ENCODE measurements at regions not wholly inside any gene's neighbourhood (a gene's known extent, or its start where the extent isn't known, plus 50 kb on each side); places are given as distances from the start of the nearest gene placed in this dataset.
A peak's percentile ranks its signal among the peaks of the same experiment; 100 is the strongest.

DNA sequence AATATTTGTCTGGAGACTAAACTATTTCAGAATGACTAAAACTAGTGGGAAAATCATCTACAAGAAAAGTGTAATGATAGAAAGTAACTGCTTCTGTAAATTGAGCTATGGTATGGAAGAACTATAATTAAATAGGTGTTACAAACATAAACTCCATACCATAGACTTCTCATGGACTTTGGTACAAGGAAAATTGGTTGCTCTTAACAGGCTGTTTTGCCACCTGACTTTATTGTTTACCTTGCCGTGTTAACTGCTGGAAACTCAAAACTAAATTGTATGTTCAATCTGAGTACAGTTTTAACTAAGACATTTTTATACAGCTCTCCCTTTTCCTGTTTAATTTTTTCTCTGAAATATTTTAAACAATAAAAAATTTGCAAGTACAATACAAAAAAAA lies 261.8 kb upstream of the POU3F2 start:
- DNase-seq = no peak

DNA sequence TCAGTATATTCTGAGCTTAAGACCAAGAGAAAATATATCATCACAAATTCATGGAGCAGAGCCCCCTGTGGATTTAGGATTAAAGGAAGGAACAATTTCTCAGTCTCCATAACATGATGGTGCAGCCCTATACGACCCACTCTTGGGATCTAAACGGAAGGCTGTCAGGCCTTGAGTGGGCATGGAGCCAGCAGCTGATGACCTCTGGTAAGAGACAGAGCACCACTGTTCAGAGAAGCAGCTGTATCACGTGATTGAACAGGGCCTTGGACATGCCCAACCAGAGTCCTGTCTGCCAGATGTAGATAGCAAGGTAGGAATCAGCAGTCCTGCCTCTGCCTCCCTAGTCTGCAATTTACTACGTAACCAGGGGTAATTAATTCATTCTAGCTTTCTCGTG lies 259.4 kb upstream of the POU3F2 start:
- DNase-seq = peak; percentile 25

DNA sequence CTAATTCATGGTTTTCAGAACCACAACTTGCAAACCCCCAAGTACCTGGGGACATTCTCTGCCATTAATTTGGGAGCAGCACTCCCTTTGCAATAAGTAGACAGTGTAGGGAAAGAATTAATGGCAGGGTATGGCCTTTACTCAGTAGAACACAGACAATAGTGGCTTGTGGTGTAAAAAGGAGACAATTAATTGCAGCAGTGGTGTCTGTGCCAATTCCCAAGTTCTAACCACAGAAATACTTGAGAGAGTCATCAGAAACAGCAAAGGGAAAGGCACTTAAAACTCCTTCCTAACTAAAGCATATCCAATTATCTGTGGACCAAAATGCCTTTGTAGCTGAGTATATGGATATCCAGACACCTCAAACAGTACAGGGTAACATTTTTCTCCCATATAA lies 257.6 kb upstream of the POU3F2 start:
- DNase-seq = peak; percentile 45

DNA sequence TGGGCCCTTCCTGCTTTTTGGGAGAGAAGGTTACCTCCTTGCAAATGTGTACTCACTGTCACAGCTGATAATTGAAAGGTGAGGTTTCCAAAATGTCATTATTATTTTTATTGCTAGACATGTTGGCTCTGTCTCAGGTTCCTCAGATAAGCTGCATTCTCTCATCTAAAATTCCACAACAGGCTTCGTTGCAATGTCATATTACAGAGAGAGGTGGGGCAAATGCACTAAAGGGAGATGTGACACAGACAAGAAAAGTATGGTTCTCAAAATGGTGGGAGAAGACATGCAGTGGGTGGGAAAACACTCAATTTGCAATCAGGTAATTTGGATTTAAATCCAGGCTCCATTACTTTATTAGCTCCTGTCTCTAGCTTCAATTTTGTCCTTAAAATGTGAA lies 256.4 kb upstream of the POU3F2 start:
- peak; percentile 57 for DNase-seq

DNA sequence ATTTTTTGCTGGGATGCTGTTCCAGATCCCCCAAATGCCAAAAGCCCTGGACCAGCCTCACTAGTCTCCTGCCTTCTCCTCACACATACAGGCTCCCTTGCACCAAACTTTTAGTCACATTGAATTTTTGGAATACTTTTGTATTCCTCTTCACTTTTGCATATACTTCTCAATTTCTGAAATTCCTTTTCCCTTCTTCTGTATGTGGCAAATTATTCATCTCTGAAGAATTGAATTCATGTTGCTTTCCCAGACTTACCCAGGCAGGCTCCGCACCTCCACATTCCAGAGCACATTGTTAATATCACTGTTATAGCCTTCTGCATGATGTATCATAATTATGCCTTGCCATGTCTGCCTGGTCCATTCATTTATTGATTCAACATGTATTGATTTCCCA lies 255.3 kb upstream of the POU3F2 start:
- peak; percentile 84 for DNase-seq

DNA sequence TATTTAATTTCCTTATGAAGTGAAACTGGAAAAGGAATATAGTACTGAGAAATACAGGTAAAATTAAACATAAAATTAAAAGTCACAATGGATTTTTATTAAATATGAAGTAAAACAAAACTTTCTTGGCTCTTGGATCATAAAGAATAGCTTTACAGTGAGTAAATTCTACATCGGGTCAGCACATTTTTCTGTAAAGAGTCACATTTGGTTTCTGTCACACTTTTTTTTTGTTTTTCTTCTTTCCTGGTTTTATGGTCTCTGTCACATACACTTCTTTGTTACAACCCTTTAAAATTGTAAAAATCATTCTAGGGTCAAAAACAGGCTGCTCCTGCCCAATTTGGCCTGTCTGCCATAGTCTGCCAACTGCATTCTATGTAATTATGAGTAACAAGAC lies 254.4 kb upstream of the POU3F2 start:
- DNase-seq = peak; percentile 74

DNA sequence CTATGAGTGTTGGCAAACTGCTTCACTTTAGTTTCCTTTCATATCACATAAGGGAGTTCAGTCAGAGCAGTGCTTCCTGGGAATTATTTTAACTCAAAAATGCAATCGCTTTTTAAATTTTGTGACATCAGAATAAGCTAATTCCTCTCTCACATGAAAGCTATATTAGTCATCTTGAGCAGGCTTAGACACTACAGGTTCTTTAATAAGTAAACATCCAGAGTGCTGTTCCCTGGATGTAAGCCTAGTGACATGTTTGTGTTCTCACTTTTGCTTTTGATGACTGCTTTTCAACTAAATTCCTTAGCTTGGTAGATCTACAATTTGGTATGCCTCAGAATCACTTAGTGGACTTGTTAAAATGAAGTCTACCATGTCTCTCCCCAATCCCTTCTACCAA lies 252.7 kb upstream of the POU3F2 start:
- peak; percentile 67 for DNase-seq

DNA sequence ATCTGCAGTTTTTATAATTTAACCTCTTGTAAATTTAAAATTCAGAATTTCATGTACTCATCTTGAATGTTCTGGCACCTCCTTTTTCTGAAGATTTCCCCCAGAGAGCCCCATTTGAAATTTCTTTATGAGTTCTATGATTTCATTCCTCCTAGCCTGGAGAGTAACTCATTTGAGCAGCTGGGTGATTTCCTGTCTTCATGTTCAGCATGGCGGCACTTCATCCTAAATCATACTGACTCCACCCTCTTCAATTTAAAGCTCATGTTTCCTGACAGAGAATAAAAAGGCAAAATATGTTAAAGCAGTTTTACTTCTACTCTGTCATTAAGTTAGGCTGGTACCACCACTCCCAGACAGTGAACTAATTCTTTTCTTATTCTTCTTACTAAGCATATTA lies 250.9 kb upstream of the POU3F2 start:
- DNase-seq = no peak

DNA sequence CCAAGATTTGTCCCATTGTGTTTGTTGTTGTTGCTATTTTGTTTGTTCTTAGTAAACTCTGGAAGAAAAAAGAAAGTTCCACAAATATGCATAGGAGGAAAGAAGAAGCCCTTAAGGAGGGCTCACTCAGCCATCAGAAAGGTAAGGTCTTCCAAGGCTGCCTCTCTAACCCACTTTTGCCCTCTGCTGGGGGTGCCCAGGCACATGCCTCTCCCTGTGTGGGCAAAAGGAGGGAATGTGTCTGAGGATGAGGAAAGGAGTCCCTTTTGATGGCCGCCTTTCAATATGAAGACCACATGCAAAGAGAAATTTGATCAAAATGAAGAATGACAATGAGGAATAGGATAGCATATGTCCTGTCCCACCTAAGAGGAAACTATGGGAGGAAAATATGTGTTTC lies 248.2 kb upstream of the POU3F2 start:
- DNase-seq = no peak

DNA sequence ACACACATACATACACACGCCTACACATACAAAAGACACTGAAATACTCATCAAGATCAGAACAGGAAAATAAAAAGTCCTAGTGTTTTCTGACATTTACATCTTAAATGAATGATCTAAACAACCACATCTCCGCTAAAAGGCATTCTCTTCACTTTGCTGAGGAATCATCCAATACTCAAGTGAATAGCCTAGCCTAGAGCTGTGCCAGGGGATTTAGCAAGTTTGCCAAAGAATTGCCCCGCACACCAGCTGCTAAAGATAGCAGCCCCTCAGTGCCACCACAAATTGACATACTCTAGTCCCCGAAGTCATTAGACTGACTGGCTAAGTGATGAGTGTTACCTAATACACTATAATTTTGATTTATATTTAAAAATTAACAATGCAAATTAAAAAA lies 246.8 kb upstream of the POU3F2 start:
- no peak for DNase-seq

DNA sequence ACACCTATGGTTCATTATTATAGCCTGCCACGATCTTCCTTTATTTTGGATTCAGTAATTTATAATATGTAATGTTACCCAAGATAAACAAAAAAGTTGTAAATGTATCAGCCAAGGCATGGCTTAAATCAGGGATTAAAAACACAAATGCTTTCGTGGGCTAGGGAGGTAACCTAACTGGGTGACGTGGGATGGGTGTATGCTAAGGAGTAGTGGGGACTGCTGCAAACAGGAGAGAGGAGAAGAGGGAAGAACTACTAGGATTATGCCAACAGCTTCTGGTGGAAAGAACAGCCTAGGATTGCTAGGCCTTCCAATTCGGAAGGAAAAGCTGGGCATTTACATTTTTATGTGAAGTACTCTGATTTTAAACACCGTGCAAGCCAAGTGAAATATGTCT lies 244.8 kb upstream of the POU3F2 start:
- DNase-seq = no peak

DNA sequence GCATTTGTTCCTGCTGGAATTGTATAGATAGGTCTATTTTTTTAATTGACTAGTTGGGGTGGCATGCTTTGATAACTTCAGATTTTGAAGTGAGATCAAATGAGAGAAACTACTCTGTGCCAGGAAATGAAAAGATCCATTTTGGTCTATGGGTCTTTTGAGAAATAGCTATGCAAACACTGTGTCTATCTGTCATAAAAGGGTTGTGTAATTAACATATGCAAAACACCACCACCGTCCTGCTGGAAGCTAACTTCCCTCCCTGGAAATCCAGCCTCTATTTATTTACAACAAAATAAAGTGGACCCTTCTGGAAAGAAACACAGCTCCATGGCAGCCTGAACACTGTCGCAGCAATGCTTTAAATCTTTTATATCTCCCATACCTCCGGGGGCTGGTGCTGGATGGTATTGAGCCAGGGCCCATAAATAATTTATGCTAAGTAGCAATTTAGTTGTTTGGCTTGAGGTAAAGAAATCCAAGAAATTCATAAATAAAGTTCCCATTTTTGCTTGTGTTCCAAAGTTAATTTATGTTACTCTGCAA lies 244.2 kb upstream of the POU3F2 start:
- DNase-seq = no peak

DNA sequence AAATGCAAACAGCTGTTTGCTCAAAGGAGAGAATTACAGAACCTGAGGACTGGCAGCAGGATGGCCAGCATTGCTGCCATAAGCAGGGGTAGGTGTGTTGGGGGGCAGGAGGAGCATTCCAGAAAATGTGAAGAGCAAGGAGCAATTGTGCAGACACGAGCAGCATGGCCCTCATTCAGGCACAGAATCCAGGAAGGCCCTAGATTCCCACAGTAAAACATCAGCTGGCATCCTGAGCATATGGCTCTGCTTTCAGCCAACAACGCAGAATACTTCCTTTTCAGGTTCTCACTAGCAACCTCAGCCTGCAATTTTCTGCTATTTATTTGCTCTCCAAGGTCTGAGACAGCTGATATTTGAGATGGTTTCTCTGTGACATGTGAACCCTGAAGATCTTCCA lies 243.4 kb upstream of the POU3F2 start:
- no peak for DNase-seq

DNA sequence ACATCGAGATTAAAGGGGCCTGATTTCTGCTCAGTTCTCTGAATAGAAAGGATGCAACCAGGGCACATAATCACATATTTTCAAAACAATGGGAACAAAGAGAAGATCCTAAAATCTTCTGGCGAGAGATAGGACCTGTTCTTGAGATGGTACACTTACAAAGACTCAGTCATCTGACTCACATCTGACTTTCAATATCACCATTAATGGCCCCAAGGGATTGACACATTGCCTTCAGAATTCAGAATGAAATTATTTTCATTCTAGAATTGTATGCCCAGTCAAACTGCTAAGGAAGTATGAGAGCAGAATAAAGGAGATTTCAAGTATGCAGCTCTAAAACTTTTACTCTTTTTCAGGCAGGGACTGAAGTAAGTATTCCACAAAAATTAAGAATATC lies 240.7 kb upstream of the POU3F2 start:
- DNase-seq = no peak

DNA sequence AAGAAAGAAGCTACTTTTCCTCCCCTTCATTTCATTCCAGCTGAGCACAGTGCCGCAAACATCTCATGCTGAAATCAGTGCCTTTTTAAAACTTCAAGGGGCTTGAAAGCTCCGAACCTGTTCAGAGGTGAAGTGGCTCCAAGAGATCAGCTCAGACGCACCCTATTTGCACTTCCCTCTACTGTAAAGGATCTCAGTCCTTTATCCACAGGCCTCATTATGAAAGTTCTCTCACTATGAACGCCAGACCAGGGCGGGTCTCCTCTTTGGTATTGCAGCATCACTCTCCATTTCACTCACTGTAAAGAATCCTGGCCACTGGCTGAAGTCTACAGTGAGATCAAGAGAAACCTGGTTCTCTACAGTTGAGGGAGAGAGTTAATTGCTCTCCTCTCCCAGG lies 232.7 kb upstream of the POU3F2 start:
- no peak for DNase-seq

DNA sequence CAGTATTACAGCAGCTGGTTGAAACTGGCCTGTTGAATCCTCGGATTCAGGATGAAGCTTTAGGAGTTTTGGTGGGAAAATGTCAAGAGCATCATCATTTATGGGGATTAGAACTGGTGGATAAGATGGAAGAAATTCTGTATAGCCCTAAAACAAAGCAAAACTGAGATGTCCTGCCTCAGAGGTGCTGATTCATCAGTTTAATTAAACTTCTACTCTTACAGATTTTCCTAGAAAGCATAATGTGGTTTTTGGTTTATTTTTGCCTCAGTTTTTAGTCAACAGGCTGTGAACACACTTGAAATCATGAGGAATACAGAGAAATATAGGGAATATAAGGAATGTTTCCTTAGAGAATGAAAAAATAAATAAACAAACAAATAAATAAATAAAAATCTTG lies 228.7 kb upstream of the POU3F2 start:
- DNase-seq = no peak

DNA sequence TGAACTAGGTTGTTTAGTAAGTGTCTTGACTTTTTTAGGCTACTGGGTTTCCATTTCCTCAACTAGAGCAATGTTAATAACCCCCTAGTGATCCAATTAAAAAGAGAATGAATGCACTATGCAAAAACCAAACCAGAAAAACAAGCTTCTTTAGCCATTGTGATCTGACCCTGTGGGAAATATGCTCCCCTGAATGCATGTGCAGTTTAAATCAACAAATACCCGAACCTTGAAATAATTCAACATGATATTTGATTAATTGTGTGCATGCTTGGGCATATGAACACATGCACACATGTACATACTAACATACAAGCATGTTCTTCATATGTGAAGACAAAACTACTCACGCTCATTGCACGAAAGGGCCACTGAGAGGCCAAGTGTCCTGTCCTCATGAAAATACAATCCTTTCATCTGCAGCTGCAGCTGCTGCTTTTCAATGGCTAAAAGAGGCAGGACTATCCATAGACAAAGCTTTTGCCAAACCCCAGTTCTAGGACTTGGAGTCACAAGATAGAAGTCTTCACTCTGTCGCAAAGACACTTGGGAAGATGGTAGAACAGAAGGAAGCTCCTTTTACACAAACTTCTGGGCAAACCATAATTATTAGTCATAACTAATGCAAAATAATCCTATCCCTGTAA lies 207.1 kb upstream of the POU3F2 start:
- no peak for DNase-seq

DNA sequence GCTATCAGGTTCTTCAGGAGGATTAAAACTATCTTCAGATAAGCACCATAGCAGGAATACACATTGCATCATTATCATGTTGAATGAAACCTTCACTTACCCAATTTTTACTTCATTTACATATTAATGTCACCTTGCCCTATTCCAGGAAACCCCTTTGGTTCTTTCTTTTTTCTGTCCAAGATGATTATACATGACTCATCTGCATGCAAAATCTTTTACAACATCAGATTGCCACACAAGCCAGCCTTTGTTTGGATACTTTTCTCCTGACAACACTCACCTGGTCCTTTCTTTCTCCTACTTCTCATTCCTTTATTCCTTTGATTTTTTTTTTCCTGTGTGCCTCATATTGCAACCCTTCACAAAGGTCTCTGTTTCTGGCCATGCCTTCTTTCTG lies 200.5 kb upstream of the POU3F2 start:
- DNase-seq = no peak

DNA sequence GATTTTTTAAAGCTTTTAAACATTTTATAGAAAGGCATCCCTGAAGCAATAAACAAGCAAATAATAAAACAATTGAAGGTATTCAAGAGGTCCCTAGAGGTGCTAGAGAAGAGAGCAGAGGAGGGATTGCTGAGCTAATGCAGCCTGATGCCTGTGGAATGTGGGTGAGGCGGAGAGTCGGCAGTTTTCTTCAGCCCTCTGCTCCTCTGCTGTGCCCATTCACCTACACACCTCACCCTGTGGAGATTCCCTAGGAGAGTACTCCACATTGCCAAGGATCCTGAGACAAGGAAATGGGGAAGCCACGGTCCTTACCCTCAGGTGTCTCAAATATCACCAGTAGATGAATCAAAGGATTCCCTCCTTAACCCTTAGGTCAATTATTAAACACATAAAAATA lies 199.8 kb upstream of the POU3F2 start:
- DNase-seq = no peak

DNA sequence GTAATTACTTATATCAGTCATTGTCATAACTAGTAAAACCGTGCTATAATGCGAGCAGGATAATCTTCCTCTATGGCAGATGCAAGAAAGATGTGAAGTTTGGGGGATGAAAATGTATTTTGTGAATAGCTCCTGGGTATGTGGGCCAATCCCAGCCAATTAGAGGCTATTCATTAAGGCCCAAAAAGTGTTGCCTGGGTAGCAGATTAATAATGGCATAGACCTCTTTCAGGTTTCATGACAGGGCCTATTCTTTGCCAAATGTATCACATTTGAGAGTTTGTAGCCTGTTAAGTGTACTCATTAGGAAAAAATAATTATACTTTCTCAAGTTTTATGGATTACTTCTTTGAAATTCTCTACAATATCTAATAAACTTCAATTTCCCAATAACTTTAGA lies 199.2 kb upstream of the POU3F2 start:
- no peak for DNase-seq

DNA sequence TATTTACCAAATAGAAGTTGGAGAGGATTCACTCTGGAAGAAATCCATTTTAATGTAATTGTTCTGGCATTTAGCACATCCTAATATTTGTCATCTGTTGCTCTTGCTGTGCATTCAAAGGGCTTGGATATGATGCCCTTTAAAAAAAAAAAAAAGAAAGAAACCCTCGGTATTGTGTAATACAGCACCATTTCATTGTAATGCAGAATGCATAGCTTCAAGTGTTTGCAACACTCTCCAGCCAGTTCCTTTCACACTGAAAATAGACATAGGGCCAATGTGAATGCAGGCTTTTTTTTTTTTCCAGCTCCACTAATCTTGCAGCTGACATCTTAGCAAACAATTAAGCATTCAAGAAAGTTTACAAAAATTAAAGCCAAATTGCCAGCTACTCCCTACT lies 197.4 kb upstream of the POU3F2 start:
- no peak for DNase-seq

DNA sequence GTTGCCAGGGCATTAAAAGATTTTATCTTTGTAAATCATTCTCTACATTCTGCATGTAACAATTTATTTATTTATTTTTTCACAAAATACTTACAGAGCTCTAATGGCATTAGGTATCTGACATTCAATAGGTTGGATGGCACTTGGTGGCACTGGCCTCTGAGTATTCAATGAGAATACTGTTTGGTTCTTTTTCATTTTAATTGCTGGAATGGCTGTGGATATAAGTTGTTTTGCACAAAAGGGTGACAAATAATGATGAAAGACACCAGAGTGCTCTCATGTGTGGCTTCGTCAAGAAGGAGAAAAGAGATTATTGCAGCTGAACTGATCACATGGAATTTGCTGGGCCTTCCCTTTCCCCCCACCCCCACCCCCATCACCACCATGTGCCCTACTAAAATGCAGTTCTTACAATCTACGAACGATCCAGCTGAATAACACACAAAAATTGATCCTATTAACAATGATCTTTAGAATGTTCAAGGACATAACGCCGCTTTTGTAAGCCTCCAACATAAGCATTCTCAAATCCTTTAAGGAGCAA lies 195.2 kb upstream of the POU3F2 start:
- no peak for DNase-seq

DNA sequence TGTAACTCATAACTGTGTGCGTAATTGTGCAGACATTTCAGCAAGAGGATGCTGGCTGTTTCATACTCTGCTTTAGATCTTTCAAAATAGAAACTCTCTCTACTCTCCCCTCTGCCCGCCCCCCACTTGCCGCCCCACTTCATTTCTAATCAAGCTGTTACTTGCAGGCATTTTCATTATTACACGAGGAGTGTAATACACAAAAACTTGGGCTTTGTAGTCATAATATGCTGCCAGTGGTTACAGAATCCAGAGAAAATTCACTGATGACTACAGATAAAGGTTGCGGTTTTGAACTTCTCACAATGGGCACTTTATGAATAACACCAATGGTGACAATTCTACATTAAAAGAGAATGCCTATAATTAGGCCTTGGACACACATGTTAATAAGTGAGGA lies 194.0 kb upstream of the POU3F2 start:
- DNase-seq = no peak

DNA sequence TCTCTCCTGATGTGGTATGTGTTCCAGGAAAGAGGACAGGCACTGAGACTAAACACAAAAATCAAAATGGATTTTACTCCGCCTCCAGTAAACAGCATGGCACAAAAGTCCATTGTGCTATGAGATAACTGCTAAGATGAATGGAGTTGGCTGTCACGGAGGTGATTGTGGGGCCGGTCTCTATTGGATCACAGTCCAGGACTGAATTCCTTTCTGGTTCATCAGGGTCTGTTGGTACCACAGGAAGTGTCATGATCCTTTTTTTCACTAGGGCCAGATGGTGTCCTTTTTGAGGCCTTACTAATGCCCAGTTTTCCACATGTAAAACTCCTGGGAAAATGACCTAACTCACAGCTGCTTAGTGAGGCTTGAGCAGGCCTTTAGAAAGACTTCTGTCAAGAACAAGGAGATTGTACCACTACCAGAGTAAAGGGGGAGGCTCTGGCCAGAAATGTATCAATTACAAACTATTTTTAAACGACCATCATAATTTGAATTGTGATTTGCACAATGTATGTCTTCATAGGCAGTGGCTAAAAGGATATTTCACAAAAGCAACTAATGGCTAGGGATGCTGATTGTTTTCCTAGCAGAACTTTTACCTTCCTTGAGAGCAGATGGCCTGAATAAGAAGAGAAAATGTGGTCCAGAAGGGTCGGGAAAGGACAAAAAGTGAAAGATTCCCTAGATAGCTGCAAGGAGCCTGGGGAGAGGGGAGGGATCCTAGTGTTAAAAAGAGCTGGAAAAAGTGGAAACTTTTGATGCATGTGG lies 192.2 kb upstream of the POU3F2 start:
- DNase-seq = no peak
